Urothelium cell line (cell line): ENCODE measurements at regions not wholly inside any gene's neighbourhood (a gene's known extent, or its start where the extent isn't known, plus 50 kb on each side); places are given as distances from the start of the nearest gene placed in this dataset.
"Not testable (repeated sequence)": the region's sequence is repeated elsewhere in the genome, so short reads cannot be mapped to it uniquely, and the experiment has no call there.

ENCODE experiments used
- DNase-seq: peaks from one replicate; pipeline ENCODE4 v3.0.0; 2011; ENCODE audit warnings: low spot score, mixed read lengths
- FAIRE-seq: peaks from 2 replicates; lab custom pipeline; 2011; peaks lifted over from hg19 to GRCh38; lab: Jason Lieb, UNC

DNA sequence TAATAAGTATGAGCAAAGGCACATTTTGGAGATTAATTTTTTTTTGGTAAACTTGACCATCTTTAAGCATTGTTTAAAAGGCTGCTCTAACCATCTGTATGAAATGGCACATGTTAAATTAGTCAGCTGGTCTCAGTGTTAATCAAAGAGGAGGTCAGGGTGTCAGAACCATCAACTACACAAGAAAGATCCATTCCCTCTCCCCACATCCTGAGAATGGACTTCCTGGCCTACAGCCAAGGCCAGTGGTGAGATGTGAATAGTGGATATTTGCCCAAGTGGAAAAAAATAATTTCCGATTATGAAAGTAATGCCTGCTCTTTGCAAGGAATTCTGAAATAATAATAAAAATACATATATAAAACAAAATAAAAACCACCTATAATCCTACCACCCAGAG lies 641.7 kb downstream of the NR2F2 start:
- FAIRE-seq (no peak), DNase-seq (no peak)

DNA sequence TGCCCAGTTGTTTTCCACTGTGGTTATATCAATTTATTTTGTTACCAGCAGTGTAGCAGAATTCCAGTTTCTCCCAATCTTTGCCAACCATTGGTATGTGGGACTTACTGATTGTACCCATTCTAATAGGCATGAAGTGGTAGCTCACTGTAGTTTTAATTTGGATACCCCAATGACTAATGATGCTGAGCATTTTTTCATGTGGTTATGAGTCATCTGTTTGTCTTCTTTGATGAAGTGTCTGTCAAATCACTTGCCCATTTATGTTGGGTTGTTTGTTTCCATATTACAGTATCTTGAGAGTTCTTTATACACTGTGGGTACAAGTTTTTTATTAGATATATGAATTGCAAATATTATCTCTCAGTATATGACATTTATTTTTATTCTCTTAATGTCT lies 644.3 kb downstream of the NR2F2 start:
- FAIRE-seq (no peak), DNase-seq (peak; percentile 29)

GRCh38 chr15:96977886-96978285 lies 647.4 kb downstream of the NR2F2 start:
- no peak for DNase-seq
- FAIRE-seq, result no peak

- FAIRE-seq, result no peak
- no peak for DNase-seq
These were observed 648.5 kb downstream of the NR2F2 start for GRCh38 chr15:96978937-96979473.

DNA sequence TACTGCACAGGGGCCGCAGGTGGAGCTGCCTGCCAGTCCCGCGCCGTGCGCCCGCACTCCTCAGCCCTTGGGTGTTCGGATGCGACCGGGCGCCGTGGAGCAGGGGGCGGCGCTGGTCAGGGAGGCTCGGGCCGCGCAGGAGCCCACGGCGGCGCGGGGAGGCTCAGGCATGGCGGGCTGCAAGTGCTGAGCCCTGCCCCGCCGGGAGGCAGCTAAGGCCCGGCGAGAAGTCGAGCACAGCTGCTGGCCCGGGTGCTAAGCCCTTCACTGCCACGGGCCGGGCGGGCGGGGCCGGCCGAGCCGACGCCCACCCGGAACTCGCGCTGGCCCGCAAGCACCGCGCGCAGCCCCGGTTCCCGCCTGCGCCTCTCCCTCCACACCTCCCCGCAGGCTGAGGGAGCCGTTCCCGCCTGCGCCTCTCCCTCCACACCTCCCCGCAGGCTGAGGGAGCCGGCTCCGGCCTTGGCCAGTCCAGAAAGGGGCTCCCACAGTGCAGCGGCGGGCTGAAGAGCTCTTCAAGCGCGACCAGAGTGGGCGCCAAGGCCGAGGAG lies 653.7 kb downstream of the NR2F2 start:
- peak; percentile 26 for DNase-seq
- FAIRE-seq, result not testable (repeated sequence)

- FAIRE-seq, result no peak
- no peak for DNase-seq
These were observed 662.3 kb downstream of the NR2F2 start for GRCh38 chr15:96992817-96993216.

DNA sequence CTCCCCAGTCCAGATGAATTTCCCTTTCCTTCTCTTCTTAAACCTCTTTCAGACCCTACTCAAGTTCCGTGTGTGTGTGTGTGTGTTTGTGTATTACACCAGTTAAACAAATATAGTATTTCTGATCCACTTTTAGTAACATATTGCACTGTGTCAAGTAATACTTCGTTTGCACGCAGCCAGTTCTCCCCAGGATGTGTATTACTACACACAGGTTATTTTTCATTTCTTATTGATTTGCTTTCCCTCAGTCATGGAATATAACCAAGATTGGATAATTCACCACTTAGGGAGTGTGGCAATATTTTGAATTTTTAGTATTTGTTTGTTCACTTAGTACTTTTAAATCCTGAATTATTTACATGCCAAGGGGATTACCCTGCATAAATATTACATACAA lies 667.0 kb downstream of the NR2F2 start:
- DNase-seq (no peak), FAIRE-seq (no peak)

DNA sequence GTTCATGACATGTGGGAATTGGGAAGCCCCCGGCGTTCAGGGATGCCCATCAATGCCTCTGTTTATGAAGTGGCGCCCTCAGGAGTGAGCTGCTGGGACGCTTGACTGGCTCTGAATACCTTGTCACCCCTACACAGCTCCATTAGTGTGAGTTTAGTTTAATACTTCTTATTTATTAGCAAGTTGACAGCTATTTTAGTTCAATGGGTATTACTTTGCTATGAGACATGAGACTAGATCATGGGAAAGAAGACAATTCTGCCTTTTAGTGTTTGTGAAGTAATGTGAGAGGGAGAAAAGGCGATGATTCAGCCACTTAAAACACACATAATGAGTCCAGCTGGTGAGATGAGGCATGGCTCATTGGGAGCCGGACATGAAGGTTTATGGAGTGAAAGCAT lies 678.5 kb downstream of the NR2F2 start:
- DNase-seq (no peak), FAIRE-seq (no peak)

DNA sequence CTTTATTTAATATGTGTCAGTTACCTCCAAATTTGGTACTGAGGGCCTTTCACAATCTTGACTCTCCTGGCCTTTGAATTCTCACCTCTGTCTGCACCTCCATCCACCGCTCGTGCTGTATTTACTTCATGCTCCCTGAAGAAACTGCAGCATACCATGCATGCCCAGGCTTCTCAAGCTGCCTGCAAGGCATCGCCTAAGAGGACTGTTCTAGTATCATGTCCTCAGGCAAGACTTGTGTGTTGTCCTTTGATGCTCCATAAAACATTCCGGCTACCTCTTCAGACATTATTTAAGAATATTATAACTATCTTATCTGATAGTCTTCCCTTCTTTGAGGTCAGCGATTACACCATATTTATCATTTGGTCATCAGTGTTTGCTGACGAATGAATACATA lies 682.5 kb downstream of the NR2F2 start:
- FAIRE-seq (no peak), DNase-seq (no peak)

GRCh38 chr15:97013491-97013890 lies 683.0 kb downstream of the NR2F2 start:
- DNase-seq, result no peak
- no peak for FAIRE-seq

- FAIRE-seq (no peak), DNase-seq (no peak)
These were observed 683.5 kb downstream of the NR2F2 start for GRCh38 chr15:97014001-97014400.

DNA sequence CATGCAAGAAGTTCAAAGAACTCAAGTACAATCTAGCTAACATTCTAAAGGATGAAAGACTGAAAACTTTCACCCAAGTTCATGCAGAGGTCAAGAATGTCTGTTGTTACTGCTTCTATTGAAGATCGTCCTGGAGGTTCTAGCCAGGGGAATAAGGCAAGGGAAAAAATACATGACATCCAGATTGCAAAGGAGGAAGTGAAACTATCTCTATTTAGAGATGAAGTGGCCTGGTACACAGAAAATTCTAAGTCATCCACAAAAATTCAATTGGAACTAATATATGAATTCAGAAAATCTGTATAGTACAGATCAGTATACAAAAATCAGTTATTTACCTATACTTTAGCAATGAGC lies 693.0 kb downstream of the NR2F2 start:
- no peak for FAIRE-seq
- DNase-seq, result no peak

DNA sequence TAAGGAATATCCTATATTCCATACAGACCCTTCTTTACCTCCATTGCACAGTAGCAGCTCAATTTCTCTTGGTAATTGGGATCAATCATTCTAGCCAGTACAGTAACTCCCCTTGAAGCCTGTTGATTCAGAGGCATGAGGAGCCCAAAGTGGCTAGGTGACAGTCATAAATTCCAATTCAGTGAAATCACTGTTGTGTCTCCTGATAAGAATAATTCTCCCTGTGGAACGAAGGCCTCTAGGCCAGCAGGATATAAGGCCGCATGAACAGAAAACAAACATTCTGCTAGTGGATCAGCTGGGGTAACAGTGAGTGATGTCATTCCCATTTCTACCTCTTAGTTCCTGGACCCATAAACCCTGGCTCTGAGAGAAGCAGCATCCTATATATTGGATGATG lies 696.3 kb downstream of the NR2F2 start:
- FAIRE-seq, result no peak
- peak; percentile 23 for DNase-seq

- DNase-seq (no peak), FAIRE-seq (no peak)
These were observed 697.3 kb downstream of the NR2F2 start for GRCh38 chr15:97027772-97028171.

- no peak for FAIRE-seq
- DNase-seq, result no peak
These were observed 699.8 kb downstream of the NR2F2 start for GRCh38 chr15:97030251-97030650.

GRCh38 chr15:97036301-97036700 lies 705.8 kb downstream of the NR2F2 start:
- DNase-seq (no peak), FAIRE-seq (no peak)

GRCh38 chr15:97037080-97037479 lies 706.6 kb downstream of the NR2F2 start:
- no peak for DNase-seq
- no peak for FAIRE-seq

DNA sequence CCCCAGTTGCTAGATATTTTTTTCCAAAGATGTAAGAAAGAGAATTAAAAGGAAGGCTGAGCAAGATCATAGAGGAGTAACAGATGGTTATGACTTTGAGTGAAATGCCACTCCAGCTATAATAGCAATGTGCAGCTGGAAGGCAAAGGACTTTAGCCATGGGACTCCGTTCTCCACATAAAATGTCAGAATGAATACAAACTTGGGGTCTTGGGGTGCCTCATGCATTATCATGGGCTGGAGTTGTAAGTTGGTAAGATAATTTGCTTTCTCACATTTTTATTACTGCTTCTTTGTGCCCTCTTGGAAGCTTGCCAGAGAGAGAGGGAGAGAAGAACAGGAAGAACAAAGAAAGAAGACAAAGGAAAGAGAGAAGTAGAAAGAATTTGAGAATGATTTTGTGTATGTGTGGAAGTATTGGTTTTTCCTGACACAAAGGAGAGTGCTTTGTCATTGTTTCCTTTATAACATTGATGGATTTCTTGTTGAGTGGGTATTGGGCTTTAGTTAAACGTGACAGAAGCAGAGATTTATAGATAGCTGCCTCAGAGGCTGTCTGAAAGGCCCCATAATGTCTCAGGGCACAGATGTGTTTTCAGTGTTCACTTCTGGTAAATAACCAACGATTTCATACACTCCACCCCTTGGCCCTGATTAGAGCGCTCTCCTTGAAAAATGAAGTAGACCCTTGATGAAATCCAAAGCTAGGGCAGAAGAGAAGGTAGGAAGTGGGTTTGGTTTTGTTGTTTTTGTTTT lies 715.3 kb downstream of the NR2F2 start:
- FAIRE-seq (no peak), DNase-seq (no peak)

GRCh38 chr15:97052513-97052912 lies 722.0 kb downstream of the NR2F2 start:
- FAIRE-seq, result no peak
- no peak for DNase-seq

DNA sequence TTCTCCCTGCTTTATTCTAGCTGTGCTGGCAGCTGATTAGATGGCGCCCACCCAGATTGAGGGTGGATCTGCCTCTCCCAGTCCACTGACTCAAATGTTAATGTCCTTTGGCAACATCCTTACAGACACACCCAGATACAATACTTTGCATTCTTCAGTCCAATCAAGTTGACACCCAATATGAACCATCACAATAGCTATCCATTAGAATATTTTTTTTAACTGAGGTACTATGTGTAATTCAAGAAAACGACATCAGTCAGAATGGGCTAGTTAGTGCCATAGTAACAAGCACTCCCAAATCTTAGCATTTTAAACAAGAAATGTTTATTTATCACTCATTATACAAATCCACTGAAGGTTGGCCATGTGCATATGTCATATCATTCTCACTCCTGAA lies 723.1 kb downstream of the NR2F2 start:
- DNase-seq, result no peak
- FAIRE-seq, result no peak

DNA sequence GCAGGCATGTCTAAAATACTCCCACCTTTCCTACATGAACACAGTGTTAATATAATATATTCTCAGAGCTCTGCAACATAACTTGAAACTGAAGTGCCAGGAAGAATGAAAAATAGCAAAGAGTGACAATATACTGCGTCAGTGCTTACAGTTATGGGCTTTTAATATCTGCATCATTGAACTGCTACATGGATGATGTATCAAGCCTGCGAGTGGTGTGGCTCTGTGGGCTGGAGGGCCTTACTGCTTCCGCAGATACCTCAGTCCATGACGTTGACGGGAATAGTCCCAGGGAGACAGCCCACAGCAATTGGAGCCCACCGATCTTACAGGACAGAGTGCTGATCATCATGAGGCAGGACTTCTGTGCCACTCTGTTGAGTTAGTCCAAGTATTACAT lies 727.0 kb downstream of the NR2F2 start:
- FAIRE-seq (no peak), DNase-seq (no peak)

- FAIRE-seq (no peak), DNase-seq (no peak)
These were observed 728.8 kb downstream of the NR2F2 start for GRCh38 chr15:97059281-97059680.

DNA sequence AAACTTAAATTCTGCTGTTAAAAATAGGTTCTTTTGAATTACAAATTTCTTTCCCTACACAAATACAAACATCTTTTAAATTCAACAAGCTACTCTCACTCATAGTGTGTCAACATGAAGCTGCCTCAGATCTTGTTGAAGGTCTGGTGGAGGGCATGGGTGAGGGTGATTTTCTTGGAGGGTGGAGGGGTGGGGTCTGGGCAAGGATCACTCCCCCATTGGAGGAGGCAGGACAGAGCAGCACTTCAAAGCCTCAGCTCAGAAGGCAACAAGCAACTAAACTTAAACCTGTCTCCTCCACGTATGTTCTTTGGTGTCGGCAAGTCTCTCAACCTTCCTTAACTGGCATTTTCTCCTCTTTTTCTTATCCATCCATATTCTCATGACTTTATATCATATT lies 730.9 kb downstream of the NR2F2 start:
- no peak for FAIRE-seq
- no peak for DNase-seq
